WI38 (cell line): ENCODE measurements at regions not wholly inside any gene's neighbourhood (a gene's known extent, or its start where the extent isn't known, plus 50 kb on each side); places are given as distances from the start of the nearest gene placed in this dataset.

Experiments used
- H3K4me3 ChIP-seq: 2 replicates; pipeline ENCODE4 v1.5.1; 2011; ENCODE audit warnings: low read depth, mild to moderate bottlenecking, control low read depth, low read length
- TF ChIP-seq, protein P1 (sequence below): IDR thresholded peaks from 2 replicates; pipeline ENCODE4 v1.5.1; 2012; ENCODE audit warnings: low read depth, mild to moderate bottlenecking, control low read depth, low read length

DNA sequence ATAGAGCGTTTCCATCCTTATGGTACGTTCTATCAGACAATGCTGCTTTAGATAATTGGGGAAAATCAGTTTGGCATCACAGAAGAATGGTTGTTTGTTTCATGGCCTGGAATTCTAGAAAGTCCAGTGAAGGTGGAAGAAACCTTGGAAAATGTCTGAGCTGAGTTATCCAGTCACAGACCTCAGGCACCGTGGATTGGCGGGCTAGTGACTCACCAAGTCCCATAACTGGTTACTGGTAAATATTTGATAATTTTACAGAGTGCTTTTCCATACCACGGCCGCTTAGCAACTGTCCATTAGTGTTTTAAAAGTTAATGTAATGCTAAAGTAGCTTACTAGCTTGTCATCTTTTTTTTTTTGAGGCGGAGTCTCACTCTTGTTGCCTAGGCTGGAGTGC lies 99.4 kb downstream of the SLC35B3 start:
- H3K4me3 ChIP-seq, result no peak overlapping the region
- TF ChIP-seq, protein P1, sequence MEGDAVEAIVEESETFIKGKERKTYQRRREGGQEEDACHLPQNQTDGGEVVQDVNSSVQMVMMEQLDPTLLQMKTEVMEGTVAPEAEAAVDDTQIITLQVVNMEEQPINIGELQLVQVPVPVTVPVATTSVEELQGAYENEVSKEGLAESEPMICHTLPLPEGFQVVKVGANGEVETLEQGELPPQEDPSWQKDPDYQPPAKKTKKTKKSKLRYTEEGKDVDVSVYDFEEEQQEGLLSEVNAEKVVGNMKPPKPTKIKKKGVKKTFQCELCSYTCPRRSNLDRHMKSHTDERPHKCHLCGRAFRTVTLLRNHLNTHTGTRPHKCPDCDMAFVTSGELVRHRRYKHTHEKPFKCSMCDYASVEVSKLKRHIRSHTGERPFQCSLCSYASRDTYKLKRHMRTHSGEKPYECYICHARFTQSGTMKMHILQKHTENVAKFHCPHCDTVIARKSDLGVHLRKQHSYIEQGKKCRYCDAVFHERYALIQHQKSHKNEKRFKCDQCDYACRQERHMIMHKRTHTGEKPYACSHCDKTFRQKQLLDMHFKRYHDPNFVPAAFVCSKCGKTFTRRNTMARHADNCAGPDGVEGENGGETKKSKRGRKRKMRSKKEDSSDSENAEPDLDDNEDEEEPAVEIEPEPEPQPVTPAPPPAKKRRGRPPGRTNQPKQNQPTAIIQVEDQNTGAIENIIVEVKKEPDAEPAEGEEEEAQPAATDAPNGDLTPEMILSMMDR, result no peak

DNA sequence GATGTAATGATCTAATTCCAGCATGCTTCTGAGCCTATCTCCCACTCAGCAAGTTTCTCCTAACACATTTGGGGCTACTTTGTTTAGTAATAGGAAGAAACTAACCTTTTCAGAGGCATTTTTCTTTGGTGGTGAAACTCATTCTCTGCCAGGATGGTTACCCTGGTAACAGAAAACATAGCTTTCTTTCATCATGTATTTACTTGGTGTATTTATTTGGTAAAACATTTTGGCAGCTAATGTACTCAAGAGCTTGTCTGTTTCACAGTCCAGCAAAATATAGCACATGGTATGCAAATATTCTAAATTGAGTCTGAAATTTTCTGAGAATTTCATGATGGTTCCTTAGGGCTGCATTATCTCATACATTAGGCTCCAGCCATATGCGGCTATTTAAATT lies 100.0 kb downstream of the SLC35B3 start:
- TF ChIP-seq, protein P1, result no peak
- H3K4me3 ChIP-seq, result no peak overlapping the region

DNA sequence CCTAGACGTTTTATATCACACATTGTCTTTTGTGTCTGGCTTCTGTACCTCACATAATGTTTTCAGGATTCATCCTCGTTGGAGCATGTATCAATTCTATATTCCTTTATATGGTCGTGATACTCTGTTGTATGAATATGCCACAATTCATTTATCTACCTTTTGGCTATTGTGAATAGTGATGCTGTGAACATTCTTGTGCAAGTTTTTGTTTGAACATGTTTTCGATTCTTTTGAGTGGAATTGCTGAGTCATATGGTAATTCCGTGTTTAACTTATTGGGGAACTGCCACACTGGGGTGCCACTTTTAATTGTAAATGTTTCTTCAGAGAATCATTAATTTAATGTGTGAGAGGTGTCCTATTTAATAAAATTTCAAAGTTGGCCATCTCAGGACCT lies 101.2 kb downstream of the SLC35B3 start:
- TF ChIP-seq, protein P1, result no peak
- H3K4me3 ChIP-seq, result no peak overlapping the region

DNA sequence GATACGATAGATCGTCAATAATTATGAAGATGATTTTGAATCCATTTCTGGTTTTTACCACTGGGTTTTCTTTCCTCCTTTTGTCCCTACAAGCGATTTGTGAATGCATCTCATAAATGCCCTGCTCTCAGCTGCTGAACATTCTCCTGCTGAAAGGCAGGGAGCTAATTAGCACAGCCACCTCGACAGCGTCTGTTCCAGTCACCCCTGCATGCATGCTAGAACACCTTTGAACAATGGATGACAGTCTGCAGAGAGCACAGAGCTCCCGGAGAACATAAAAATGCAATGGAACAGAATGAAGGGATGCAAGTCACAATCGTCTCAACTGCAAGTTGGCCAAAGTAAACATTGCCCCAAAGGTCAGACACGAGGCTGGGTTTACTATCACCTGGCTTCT lies 105.8 kb downstream of the SLC35B3 start:
- TF ChIP-seq, protein P1, result no peak
- no peak overlapping the region for H3K4me3 ChIP-seq

DNA sequence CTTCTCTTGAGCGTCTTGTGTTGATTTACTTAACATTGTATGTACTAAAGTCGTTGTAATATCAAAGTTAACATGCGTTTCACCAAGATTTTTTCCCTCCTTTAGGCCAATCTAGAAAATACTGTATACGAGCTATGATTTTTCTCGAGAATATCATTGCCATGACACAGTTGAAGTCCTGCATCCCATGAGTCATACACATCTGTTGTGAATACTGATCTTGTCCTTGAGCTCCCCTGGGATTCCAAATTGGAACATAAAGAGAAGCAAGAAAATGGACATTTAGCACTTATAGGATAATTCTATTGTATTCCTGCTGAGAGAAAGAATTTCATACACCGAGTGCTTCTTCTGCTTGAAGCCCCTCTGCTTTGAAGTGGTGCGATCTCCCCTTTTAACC lies 109.6 kb downstream of the SLC35B3 start:
- TF ChIP-seq, protein P1, result no peak
- H3K4me3 ChIP-seq, result no peak overlapping the region

DNA sequence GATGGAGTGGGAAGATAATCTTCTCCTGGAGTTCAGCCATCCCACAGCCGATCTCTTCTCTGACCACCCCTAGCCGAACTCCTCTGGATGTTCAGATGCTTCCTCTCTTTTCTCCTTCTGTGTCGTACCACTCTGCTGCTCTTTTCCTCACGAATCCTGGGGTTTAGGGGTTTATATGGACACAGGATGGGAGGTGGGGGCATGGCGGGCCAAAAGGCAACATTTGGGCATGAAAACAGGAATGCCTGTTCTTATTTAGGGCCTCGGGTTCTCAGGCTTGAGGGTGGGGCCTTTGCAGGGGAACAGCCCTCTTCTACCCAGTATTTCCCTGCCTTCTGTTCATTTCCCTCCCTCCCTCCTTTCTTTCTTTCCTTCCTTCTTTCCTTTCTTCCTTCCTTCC lies 112.7 kb downstream of the SLC35B3 start:
- TF ChIP-seq, protein P1, result no peak
- H3K4me3 ChIP-seq, result no peak overlapping the region

DNA sequence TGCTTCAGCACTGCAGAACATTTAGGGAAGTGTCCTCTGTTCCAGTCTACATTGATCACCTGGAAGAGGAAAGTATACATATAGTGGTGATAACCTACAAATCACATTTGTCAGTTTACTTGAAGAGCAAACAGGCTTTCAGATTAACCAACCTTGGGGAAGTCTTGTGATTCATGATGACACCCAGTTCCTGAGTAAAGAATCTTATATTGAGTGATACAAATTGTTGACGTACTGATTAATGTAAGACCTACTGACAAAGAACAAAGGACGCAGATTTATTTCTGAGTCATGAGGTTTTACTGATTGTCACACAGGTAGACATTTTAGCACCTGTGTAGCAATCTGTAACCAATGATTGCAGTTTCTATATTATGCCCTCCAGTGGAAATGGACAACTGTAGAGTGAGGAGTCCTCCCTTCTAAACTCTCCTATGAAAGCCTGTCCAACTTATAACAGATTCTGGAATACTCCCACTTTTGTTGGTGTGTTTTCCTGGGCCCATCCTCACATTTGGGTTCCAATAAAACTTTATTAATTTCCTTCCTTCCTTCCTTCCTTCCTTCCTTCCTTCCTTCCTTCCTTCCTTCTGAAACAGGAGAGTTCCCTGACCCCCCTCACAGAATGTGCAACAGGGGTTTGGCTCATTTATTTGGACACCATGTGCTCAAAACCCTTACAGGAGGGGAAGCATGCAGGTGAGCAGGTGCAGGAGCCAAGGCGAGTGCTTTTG lies 113.5 kb downstream of the SLC35B3 start:
- TF ChIP-seq, protein P1, result no peak
- no peak overlapping the region for H3K4me3 ChIP-seq
